OCI-M2 (cell line): ENCODE measurements at regions not wholly inside any gene's neighbourhood (a gene's known extent, or its start where the extent isn't known, plus 50 kb on each side); places are given as distances from the start of the nearest gene placed in this dataset.

Experiments used
- DNase-seq: peaks from one replicate; lab custom pipeline; 2025; ENCODE audit not compliant: unreplicated experiment; lab: John Stamatoyannopoulos, UW

DNA sequence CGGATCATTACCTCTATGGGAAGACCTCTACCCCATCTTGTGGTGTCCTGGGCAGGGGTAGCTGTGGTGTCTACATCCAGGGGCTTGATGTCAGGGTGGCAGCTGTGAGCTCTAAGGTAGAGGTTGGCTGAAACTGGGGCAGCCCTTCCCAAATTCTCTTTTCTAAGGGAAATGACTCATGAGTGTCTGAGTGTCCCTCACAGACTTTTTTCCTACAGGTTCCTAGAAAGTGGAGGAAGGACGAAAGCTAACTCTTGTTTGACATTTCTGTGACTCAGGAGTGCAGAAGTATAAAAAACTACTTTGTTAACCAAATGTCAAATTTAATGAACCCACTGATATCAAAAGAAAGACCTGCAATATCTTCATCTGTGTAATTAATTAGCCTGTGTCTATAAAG lies 481.5 kb downstream of the PDCD6IP start:
- DNase-seq: no peak

DNA sequence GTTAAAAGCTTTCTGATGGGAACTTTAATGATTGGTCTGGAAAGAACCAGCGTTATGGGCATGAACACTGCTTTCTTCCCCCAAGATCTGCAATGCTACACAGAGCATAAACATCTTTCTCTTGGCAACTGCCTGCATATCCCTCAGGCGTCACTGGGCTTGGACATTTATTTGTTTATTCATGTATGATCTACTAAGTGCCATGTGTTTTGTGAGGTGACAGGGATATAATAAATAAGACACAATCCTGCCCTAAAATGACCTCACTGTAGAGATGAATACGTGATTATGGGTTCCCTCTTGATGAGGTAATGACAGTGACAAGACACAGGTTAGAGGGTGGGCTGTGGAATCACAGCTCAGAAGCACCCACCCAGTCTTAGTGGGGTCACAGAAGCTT lies 485.3 kb downstream of the PDCD6IP start:
- DNase-seq: no peak

DNA sequence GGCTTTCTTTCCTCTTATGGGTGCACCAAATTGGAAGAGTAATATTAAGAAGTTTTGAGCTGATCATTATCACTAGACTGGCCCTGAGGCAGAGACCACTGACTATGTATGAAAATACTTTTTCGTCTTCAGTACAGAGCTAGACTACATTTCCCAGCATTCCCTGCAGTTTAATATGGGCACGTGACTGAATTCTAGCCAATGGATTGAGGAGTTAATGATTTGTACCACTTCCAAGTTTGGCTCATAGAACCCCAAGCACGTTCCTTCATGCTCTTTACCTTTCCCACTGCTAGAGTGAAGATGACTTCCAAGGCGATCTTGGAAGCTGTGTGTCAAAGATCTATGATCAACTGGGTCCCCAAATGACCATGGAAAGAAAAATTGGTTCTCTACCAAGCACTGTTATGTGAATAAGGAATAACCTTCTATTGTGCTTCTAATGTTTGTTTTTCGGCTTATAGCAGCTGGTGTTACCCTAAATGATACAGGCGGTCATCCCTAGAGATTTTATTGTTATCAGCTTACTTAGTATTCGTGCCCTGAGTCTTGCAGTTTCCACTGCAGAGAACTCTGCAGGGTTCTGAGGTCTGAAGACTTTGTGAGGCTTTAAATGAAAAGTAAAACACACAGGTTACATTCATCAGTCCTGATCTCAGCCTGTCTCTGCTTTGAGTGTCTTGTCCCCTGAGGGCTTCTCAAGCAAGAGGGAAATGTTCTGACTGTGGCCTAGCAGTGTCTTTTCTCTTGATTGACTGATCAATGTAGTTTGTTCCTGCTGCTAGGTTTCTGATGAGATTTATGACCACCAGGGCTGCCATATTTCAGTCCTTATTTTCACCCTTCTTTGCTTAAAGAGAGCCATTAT lies 486.8 kb downstream of the PDCD6IP start:
- DNase-seq: no peak

DNA sequence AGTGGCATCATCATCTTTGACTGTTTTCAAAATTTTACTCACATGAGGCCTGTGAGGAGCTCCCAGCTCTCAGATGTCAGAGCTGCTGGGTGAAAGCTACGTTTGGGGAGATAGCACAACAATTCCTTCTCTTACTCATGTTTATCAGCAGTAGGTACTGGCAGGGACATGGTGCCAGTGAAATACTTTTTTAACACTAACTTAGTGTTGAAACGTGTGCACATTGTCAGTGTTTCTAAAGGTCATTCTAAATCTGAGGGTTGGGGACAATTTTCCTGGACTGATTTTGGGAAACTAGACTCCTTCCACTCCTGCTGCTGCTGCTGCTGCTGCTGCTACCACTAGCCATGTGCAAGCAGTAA lies 487.4 kb downstream of the PDCD6IP start:
- DNase-seq: no peak

DNA sequence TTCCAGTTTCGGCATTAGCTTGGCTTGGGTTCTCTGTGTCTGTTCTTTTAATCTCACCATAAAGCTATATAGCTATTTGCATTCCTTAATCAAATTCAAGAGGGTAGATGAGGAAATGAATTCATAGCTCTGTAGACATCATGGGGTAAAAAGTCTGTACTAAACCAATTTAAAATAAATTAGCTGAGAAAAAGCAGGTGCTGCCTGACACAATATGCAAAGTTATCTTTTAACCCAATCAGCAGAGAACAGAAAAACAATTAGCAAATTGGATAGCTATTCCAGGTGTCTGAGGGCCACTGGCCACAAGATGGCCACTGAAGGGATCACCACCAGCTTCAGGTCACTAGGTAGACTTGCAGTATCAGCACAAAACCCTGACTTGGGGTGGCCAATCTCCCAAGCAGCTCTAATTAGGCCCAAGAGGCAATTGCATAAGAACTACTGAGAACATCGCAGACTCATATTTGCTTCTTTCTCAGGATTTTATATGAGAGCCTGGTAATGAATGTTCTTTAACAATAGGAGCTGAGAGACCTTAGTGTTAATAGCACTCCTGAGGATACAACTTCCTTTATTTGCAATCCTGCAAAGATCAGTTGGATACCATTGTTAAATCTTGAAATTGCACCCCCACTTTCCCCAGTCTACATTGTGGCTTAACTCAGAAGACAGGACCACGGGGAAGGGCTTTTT lies 494.3 kb downstream of the PDCD6IP start:
- no peak for DNase-seq

DNA sequence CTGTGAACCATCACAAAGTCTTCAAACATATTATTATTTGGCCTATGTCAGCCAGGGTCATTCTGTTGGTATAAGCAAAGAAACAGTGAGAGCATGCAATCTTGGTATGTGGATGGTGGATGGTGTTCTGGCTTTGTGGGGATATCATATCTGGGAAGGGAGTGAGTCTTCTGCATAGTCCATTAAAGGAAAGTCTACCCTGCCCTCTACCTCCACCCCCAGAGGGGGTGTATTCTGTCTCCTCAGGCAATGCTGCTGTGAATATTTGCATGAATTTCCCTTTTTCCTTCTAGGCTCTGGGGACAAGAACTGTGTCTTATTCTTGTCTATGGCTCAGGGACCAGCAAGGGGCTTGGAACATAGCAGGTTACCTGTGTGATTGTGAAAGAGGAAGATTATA lies 495.8 kb downstream of the PDCD6IP start:
- no peak for DNase-seq

DNA sequence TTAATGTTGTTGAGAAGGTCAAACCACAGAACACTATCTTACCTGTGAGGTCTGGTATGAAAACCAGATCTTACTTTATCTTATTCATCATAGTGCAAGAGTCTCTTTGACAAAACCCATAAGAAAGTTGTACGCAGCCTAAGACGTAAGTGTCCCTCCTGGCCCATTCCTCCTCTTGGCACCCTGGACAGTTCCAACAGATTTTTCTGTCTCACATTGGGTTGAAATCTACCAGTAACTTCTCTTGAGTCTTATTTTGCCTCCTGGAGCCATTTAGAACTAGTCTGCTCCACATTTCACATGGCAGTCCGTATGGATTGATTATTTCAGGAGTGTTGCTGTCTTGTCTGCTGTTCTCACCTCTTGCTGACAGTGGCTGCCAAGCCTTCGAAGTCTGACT lies 498.4 kb downstream of the PDCD6IP start:
- DNase-seq: no peak

DNA sequence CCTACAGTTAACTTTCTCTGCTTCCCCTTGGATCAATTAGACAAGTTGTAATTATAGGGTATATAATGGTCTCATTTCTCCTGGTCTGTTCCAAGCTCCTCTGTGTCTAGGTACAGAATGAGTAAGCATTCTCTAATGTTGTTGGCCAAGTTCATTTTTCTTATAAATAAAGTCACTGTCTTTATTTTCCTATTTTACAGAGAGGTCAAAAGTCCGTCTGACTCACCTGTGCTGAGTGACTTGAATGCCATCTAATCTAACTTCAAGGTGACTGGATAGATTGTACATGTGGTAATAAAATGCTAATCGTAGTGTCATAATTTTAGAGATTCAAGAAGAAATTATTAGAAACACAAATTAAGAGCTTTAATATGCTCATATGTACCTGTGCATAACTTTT lies 500.2 kb downstream of the PDCD6IP start:
- DNase-seq: no peak

DNA sequence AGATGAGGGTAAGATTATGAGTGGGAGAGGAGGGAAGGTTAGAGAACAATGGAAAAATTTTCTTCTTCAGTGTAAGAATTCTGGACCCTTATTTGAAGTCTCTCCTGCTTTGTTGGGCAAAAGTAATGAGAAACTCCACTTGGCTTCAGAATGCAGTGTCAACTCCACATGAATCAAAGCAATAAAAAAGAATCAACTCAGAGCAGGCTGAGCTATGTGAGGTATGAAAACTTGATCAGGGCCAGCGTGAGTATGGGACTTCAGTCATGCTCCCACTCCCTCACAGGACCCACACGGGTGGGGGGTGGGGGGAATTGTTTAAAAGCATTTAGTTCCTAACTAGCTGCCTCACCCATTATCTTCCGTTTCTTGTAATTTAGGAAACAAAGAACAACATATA lies 502.2 kb downstream of the PDCD6IP start:
- DNase-seq: no peak

DNA sequence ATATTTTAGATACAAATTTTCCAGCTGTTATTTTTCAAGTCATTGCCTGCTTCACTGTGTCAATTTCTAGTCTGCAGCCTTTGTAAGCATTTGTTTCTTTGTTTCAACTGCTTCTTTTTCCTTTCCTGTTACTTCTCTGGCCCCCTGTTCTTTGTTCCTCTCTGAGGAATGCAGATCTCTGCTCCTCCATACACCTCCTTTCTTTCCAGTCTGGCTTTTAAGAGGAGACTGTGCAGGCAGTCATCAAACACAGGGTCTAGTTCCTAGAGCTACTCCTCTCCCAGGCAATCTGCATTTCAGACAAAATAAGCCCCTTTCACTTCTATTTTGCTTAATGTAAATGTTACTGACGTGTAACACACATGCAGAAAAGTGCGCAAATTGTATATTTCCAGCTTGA lies 502.9 kb downstream of the PDCD6IP start:
- no peak for DNase-seq

DNA sequence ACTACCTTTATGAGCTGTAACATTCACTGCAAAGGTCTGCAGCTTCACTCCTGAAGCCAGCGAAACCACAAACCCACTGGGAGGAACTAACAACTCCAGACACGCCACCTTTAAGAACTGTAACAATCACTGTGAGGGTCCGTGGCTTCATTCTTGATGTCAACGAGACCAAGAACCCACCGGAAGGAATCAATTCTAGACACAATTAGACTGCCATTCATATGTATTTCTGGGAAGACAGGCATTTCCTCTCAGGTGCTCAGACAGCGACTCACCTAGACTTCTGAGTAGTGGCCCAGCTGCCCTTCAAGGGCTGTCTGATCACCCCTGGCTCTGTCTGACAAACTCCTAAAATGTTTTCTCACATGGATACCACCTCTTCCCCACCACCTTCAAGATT lies 506.8 kb downstream of the PDCD6IP start:
- DNase-seq: no peak

DNA sequence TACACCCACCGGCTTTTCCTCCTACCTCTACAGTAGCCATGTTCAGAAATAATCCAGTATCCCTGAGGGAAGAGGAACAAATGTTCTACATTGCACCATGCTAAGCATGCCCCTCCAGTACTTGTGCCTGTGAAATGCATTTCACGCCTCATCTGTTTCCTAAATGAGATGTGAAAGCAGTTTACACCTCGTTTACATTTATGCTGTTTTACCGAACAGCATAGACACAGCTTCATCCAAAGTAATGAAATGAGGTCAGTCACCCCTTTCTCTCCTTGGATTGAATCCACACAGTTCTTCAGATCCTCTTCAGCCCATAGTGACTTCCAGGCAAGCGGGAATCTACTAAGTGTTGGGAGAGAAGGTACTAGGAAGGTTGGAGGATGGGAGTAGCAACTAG lies 514.3 kb downstream of the PDCD6IP start:
- no peak for DNase-seq

DNA sequence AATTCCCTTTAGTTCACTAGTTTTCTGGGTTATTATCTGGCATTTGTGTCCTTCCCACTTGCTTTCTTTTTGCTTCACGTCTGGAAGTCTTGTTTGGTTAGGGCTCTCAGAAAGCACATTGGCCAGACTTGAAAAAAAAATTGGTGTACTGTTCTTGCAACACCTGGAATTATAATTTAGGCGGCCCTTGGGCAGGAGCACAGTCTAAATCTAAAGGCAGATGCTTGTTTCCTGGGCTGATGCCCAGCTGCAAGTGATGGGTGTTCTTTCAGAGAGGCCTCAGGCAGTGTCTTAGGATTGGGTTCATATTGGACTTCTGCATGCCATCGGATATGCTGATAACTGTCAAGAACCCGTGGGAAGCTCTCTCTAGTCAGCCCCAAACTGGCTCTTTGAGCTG lies 521.5 kb downstream of the PDCD6IP start:
- no peak for DNase-seq

DNA sequence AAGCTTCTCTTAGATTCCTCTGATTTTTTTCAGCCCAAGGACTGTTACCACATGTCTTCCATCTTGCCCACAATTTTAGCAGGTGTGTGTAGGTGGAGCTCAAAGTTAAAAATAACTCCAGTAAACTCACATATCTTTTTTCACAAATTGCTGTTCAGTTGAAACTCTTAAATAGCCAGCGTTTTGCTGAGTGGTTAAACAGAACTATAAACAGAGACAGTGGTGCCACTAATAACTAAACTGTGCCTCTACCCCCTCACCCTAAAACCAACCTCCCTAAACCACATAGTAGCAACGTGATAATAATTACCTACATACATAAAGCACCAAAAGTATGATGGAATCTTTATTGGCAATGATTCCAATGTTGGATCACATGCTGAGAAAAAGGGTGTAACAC lies 525.1 kb downstream of the PDCD6IP start:
- no peak for DNase-seq

DNA sequence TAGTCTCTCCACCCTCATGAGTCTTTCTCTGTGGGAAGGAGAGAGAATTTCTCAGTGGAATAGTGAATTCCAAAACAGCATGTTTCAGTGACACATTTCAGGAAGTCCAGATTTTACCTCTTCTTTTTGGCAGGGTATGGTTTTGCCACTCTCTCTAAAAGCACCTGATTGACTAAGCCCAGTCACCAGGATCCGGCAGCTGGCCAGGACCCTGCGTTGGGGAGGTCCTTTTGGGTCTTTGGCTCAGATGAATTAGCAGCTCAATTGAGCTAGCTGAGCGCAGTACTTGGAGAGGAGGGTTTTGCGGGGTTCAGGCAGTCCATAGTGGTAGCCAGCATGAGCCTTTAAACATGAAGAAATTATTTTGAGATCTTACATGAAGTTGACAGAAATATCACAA lies 548.2 kb downstream of the PDCD6IP start:
- no peak for DNase-seq

DNA sequence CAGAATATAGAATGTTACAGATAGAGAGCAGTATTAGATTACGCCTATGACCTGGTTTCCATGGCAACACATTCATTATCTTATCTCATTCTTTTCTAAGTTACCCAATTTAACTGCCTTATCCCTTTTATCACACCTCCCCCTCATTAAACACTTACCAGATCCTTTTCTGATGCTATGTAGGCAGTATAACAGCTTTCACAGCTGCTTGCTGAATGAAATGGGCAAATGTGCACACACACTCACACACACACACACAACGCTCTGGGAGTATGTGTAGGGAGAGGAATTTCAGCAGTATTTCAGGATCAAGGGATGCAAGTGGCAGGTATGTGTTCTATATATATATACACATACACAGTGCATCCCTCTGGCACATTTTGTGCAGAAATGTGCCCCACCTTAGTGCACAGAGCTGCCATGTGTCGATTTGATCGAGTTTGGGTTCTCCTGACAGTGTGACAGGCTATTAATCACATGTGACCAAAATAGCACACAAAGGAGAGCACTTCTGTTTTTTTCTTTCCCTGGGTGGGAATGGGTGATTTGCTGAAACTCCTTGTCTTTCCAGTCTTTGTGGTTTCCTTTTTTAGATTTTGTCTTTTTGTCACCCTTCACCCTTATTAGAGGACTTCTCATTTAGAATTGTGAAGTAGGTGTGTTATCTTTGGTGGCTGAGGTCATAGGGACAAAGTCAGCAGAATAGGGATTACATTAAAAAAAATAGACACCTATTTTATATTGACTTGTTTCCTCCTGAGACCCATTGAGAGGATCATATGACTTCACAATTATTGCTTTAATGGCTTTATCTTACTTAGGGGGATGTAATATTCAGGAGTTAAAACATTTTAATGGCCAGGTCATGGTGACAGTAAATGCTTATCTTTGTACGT lies 553.7 kb downstream of the PDCD6IP start:
- DNase-seq: no peak

DNA sequence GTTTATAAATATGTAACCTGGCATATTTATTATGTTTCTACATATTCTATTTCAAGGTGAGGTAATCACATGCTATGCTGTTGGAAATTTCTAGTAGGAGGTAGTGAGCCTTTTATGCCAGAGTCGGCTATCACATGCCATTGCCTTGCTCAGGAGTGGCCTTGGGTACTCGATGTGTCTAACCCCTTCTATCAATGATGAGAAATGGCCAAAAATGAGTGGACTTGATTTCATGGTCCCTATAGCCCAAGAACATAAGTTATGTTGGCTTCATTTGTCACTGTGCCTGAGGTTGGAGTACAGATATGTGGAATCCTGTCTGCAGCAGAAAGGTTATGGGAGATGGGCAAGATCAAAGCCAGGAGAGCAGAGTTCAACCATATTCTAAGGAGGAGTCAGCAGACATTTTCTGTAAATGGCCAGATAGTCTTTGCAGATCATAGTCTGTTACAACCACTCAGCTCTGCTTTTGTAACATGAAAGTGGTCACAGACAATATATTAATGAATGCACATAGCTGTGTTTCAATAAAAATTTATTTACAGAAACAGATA lies 554.4 kb downstream of the PDCD6IP start:
- DNase-seq: no peak

DNA sequence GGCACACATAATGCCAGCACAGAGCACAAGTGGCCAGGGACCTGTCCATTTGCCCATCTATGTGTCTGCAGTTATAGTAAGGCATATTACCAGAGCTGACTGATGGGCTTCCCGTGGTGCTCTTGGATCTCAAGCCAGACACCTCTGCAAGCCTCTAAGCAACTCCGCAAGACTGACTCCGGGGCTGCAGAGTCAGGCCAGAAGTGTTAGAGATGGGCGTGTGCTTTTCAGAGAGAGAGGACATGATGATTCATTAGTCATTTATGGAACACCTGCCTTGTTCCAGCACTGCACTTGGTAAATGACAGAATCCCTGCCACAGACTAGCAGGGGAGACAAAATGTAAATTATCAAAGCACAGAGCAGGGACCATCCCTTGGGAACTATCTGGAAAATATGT lies 559.0 kb downstream of the PDCD6IP start:
- DNase-seq: no peak

DNA sequence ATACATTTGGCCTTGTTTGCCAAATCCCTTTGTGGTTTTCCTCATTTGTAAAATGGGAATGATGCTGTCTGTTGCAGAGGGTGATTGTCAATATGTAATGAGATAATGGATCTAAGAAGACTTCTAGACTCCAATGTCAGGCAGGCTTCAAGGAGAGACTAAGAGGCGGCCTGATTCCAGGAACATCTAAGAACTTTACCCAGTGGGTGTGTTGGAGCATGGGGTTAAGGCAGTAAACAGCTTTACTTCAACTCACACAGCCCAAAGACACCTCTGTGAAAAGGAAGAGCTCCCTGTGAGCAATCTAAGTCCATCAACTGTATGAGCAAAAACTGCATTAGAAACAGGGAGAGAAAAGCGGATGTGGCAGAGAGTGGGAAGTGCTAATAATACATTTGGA lies 560.6 kb downstream of the PDCD6IP start:
- DNase-seq: no peak

DNA sequence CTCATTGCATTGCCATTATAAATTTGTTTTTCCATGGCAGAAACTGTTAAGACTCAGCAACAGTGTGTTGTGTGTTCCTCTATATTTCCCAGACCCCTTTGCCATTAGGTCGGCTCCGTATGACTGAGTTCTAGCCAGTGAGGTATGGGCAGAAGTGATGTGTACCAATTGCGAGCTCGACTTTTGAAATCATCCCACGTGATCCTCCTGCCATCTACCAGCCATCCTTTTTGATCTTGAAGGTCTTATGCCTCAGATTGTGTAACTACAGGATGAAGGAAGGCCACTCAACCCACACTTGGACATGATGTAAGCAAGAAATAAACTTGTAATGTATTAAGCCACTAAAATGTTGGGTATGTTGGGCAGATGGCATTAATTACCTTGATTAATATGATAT lies 562.3 kb downstream of the PDCD6IP start:
- no peak for DNase-seq

DNA sequence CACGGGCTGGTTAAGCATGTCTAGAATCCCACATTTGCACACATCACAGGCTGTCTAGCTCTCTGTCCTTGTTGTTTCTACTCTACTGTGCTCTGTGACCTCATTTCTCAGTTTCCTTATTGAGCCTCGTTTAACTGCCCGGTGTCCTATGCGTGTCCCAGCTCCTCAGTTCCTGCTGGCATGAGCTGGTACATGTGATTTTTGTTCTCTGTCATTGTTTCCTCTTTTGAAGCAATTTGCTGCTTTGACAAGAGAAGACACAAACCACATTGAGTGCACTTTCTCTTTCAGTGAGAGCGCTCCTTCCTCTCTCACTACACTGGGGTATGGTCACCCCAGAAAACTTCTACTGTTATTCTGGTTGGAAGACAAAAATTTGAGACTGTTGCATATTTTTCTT lies 563.5 kb downstream of the PDCD6IP start:
- DNase-seq: no peak
